Parathyroid adenoma (tissue), 2 donors: ENCODE measurements at regions not wholly inside any gene's neighbourhood (a gene's known extent, or its start where the extent isn't known, plus 50 kb on each side); places are given as distances from the start of the nearest gene placed in this dataset.

Source experiments
- H2AFZ ChIP-seq: fragments of 300-600 bp; sonication (generic); one replicate; pipeline ENCODE4 v1.7.0; 2017; ENCODE audit warnings: antibody characterized with exemption, mild to moderate bottlenecking
- H3K27ac ChIP-seq: fragments of 300-600 bp; sonication (generic); one replicate; pipeline ENCODE4 v1.7.0; 2017
- H3K27me3 ChIP-seq: fragments of 300-600 bp; sonication (generic); one replicate; pipeline ENCODE4 v1.7.0; 2017; ENCODE audit warnings: low read length; ENCODE audit not compliant: control insufficient read depth, insufficient read depth
- H3K36me3 ChIP-seq: fragments of 300-600 bp; sonication (generic); one replicate; pipeline ENCODE4 v1.7.0; 2017; ENCODE audit warnings: low read length; ENCODE audit not compliant: control insufficient read depth, insufficient read depth
- H3K4me1 ChIP-seq: fragments of 300-600 bp; sonication (generic); one replicate; pipeline ENCODE4 v1.7.0; 2017; ENCODE audit warnings: control low read depth
- H3K4me2 ChIP-seq: fragments of 300-600 bp; sonication (generic); one replicate; pipeline ENCODE4 v1.7.0; 2017; ENCODE audit warnings: low read length
- H3K4me3 ChIP-seq: fragments of 300-600 bp; sonication (generic); one replicate; pipeline ENCODE4 v1.7.0; 2017; ENCODE audit warnings: low read depth, low read length
- H3K79me2 ChIP-seq: fragments of 300-600 bp; sonication (generic); one replicate; pipeline ENCODE4 v1.7.0; 2017; ENCODE audit warnings: control low read depth
- H3K9ac ChIP-seq: fragments of 300-600 bp; sonication (generic); one replicate; pipeline ENCODE4 v1.7.0; 2017; ENCODE audit warnings: mild to moderate bottlenecking
- H3K9me3 ChIP-seq: fragments of 300-600 bp; sonication (generic); one replicate; pipeline ENCODE4 v1.7.0; 2017; ENCODE audit warnings: low read length; ENCODE audit not compliant: control insufficient read depth
- TF ChIP-seq, protein P1 (sequence below): fragments of 300-600 bp; sonication (generic); IDR thresholded peaks from one replicate; pipeline ENCODE4 v1.7.0; 2017; ENCODE audit warnings: antibody characterized with exemption, mild to moderate bottlenecking
- donor health status: primary hyperparathyroidism.

DNA sequence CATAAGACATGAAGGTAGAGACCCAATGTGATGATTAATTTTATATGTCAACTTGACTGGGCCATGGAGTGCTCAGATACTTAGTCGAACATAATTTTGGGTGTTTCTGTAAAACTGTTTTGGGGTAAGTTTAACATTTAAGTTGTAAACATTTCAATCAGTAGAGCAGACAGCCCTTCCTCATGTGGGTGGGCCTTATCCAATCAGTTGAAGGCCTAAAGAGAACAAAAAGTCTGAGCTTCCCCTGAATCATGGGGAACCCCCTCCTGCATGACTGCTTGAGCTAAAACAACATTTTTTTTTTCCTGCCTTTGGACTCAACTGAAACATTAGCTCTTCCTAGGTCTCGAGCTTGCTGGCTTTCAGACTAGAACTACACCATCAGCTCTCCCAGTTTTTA lies 327.3 kb upstream of the SOX9 start:
- H3K36me3 ChIP-seq = no peaks in the 10 kb centered on the region

DNA sequence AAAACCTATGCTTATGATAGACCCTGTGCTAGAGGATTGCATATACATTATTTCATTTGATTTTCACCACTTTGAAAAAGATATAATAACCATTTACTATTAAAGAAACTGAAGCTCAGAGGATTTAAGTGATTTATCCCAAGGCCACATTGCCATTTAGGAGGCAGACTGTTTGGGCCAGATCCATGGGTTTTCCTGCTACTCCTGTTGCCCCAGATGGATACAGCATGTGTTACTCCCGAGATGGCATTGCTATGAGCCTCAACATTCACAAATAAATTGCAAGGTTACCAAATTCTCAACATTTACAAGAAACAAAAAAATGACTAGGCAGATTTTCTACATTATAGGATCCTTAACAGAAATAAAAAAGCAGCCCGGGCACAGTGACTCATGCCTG lies 322.1 kb upstream of the SOX9 start:
- no peaks in the 10 kb centered on the region for H3K79me2 ChIP-seq
- no peak overlapping the region for H3K27ac ChIP-seq
- no peak overlapping the region for H3K9ac ChIP-seq
- H3K4me3 ChIP-seq = no peak overlapping the region
- no peak overlapping the region for H2AFZ ChIP-seq
- H3K36me3 ChIP-seq = no peaks in the 10 kb centered on the region
- H3K9me3 ChIP-seq = no peaks in the 10 kb centered on the region
- TF ChIP-seq, protein P1, sequence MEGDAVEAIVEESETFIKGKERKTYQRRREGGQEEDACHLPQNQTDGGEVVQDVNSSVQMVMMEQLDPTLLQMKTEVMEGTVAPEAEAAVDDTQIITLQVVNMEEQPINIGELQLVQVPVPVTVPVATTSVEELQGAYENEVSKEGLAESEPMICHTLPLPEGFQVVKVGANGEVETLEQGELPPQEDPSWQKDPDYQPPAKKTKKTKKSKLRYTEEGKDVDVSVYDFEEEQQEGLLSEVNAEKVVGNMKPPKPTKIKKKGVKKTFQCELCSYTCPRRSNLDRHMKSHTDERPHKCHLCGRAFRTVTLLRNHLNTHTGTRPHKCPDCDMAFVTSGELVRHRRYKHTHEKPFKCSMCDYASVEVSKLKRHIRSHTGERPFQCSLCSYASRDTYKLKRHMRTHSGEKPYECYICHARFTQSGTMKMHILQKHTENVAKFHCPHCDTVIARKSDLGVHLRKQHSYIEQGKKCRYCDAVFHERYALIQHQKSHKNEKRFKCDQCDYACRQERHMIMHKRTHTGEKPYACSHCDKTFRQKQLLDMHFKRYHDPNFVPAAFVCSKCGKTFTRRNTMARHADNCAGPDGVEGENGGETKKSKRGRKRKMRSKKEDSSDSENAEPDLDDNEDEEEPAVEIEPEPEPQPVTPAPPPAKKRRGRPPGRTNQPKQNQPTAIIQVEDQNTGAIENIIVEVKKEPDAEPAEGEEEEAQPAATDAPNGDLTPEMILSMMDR = no peak
- H3K4me2 ChIP-seq = no peak overlapping the region
- no peaks in the 10 kb centered on the region for H3K27me3 ChIP-seq
- no peaks in the 10 kb centered on the region for H3K4me1 ChIP-seq

More for the DNA sequence above, 327.3 kb upstream of the SOX9 start:
- TF ChIP-seq, protein P1 = no peak
- Histone ChIP-seq H2AFZ (no peak overlapping the region), H3K4me2 (no peak overlapping the region), H3K4me1 (no peaks in the 10 kb centered on the region), H3K79me2 (no peaks in the 10 kb centered on the region), H3K4me3 (no peak overlapping the region), H3K27ac (no peak overlapping the region), H3K9me3 (no peaks in the 10 kb centered on the region), H3K9ac (no peak overlapping the region), H3K27me3 (no peaks in the 10 kb centered on the region)

DNA sequence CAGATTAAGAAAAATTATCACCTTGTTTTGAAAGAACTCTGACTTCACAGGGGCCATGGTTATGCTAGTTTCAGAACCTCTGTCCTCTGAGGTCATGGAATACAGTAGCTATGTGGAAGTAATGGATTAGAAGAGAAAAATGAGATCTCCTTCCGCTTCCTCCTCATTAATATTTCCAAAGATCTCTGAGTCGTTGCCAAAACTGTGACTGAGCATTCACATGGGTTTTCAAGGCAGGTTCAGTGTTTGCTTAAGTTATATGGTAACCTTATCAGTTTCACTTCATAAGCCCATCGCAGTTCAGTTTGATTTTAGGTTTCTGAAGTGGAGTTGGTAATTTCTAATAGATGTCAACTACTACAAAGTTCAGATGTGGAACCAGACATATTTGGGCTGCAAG lies 321.2 kb upstream of the SOX9 start:
- H3K4me3 ChIP-seq = no peak overlapping the region
- no peak overlapping the region for H2AFZ ChIP-seq
- no peaks in the 10 kb centered on the region for H3K79me2 ChIP-seq
- H3K9me3 ChIP-seq = no peaks in the 10 kb centered on the region
- no peaks in the 10 kb centered on the region for H3K4me1 ChIP-seq
- no peak overlapping the region for H3K4me2 ChIP-seq
- no peaks in the 10 kb centered on the region for H3K27me3 ChIP-seq
- no peaks in the 10 kb centered on the region for H3K36me3 ChIP-seq
- TF ChIP-seq, protein P1 = no peak
- no peak overlapping the region for H3K27ac ChIP-seq
- no peak overlapping the region for H3K9ac ChIP-seq

DNA sequence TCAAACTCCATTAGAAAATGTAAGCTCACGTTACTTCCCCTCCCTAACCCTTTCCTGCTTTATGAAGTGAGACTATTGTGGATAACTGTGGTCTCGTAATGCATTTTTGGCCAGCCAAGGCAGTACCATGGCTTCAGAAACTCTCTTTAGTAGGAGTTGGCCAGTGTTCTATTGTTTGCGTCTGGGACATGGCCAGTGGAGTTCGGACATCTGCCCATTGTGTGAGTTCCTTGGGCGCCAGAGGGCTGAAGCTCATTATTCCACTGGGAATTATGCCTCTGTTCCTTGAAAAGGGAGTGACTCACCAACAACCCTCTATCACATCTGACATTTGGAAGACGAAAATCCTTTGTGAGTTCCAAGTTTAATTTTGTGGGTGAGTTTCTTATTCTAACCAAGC lies 319.5 kb upstream of the SOX9 start:
- no peak overlapping the region for H3K4me3 ChIP-seq
- H3K27me3 ChIP-seq = no peaks in the 10 kb centered on the region
- no peak overlapping the region for H3K9ac ChIP-seq
- no peaks in the 10 kb centered on the region for H3K4me1 ChIP-seq
- H3K36me3 ChIP-seq = no peaks in the 10 kb centered on the region
- TF ChIP-seq, protein P1 = no peak
- no peaks in the 10 kb centered on the region for H3K9me3 ChIP-seq
- no peak overlapping the region for H3K4me2 ChIP-seq
- H3K79me2 ChIP-seq = no peaks in the 10 kb centered on the region
- no peak overlapping the region for H3K27ac ChIP-seq
- no peak overlapping the region for H2AFZ ChIP-seq

DNA sequence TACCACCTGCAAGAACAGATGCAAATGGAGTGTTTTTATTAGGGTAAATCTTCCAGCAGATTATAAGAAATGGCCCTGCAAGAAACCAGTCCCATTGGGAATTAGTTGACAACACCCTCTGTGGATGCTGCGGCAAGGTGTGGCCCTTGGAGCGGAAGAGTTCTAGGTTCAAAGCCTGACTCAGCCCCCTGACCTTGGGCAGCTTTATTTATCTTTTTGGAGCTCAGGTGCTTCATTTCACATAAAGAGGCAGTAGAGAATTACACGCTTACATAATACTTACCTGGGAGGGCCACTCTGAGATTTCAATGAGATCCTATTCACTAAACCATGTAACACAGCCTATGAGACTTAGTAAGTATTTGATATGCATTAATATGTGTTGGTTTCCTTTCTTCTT lies 318.2 kb upstream of the SOX9 start:
- Histone ChIP-seq H3K9me3 (no peaks in the 10 kb centered on the region), H3K27me3 (no peaks in the 10 kb centered on the region), H3K27ac (no peak overlapping the region), H3K79me2 (no peaks in the 10 kb centered on the region), H3K36me3 (no peaks in the 10 kb centered on the region), H3K4me1 (no peaks in the 10 kb centered on the region), H3K9ac (no peak overlapping the region), H3K4me2 (no peak overlapping the region), H2AFZ (no peak overlapping the region), H3K4me3 (no peak overlapping the region)
- TF ChIP-seq, protein P1 = no peak
